GM19238 (cell line): ENCODE measurements at regions not wholly inside any gene's neighbourhood (a gene's known extent, or its start where the extent isn't known, plus 50 kb on each side); places are given as distances from the start of the nearest gene placed in this dataset.
A peak's percentile ranks its signal among the peaks of the same experiment; 100 is the strongest.

ENCODE experiments used
- DNase-seq: peaks from one replicate; pipeline ENCODE4 v3.0.0; 2011; ENCODE audit warnings: low spot score; ENCODE audit not compliant: insufficient read length

GRCh38 chr21:25054689-25055088, 552.6 kb downstream of the MRPL39 start:
- no peak for DNase-seq

GRCh38 chr21:25039461-25040380, 567.6 kb downstream of the MRPL39 start:
- no peak for DNase-seq

GRCh38 chr21:25036775-25037174, 570.5 kb downstream of the MRPL39 start:
- DNase-seq = no peak

- DNase-seq = no peak
Observed at GRCh38 chr21:25031750-25032149, 575.5 kb downstream of the MRPL39 start.

- no peak for DNase-seq
Observed at GRCh38 chr21:25029580-25029979, 577.7 kb downstream of the MRPL39 start.

GRCh38 chr21:25025596-25025995, 581.7 kb downstream of the MRPL39 start:
- DNase-seq = no peak

- DNase-seq = no peak
Observed at GRCh38 chr21:25024639-25025038, 582.6 kb downstream of the MRPL39 start.

- DNase-seq = no peak
Observed at GRCh38 chr21:25005388-25005787, 601.9 kb downstream of the MRPL39 start.

GRCh38 chr21:25002676-25003075, 604.6 kb downstream of the MRPL39 start:
- no peak for DNase-seq

GRCh38 chr21:24995216-24995615, 612.1 kb downstream of the MRPL39 start:
- no peak for DNase-seq

- DNase-seq = no peak
Observed at GRCh38 chr21:24994717-24995116, 612.6 kb downstream of the MRPL39 start.

GRCh38 chr21:24989516-24989915, 617.8 kb downstream of the MRPL39 start:
- DNase-seq = no peak

- no peak for DNase-seq
Observed at GRCh38 chr21:24988941-24989340, 618.3 kb downstream of the MRPL39 start.

GRCh38 chr21:24976238-24976637, 631.0 kb downstream of the MRPL39 start:
- no peak for DNase-seq

- no peak for DNase-seq
Observed at GRCh38 chr21:24969068-24969467, 638.2 kb downstream of the MRPL39 start.

- DNase-seq = peak; percentile 13
Observed at GRCh38 chr21:24955275-24955961, 651.9 kb downstream of the MRPL39 start.

GRCh38 chr21:24948186-24948585, 659.1 kb downstream of the MRPL39 start:
- no peak for DNase-seq

GRCh38 chr21:24945910-24946309, 661.4 kb downstream of the MRPL39 start:
- DNase-seq = no peak

GRCh38 chr21:24941316-24942185, 665.7 kb downstream of the MRPL39 start:
- DNase-seq = no peak

GRCh38 chr21:24939291-24939690, 668.0 kb downstream of the MRPL39 start:
- DNase-seq = no peak

GRCh38 chr21:24938573-24938972, 668.7 kb downstream of the MRPL39 start:
- DNase-seq = no peak

GRCh38 chr21:24935991-24936390, 671.3 kb downstream of the MRPL39 start:
- DNase-seq = no peak
